ENCODE measurements at regions not wholly inside any gene's neighbourhood (a gene's known extent, or its start where the extent isn't known, plus 50 kb on each side); places are given as distances from the start of the nearest gene placed in this dataset.

DNA sequence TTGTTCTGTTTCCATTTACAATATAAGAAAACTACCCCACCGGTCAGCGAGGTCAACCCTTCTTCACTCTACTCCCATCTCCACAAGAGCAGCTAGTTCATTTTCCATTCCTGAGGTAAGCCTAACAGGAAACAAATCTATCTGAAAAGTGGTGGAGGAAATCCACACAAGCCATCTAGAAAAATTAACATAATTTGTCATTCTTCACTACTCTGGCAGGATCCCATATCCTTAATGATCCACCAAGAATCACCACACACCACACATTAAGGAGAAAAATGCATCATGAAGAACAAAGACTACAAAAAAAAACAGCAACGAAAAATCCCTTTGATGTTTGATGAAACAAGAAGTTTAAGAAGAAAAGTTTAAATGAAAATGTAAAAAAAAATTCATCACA is 1771.0 kb downstream of the EFNA5 start:
- no peak for TF ChIP-seq POLR2AphosphoS5 (IDR thresholded peaks at IDR 0.05)
- TF ChIP-seq, protein P1, sequence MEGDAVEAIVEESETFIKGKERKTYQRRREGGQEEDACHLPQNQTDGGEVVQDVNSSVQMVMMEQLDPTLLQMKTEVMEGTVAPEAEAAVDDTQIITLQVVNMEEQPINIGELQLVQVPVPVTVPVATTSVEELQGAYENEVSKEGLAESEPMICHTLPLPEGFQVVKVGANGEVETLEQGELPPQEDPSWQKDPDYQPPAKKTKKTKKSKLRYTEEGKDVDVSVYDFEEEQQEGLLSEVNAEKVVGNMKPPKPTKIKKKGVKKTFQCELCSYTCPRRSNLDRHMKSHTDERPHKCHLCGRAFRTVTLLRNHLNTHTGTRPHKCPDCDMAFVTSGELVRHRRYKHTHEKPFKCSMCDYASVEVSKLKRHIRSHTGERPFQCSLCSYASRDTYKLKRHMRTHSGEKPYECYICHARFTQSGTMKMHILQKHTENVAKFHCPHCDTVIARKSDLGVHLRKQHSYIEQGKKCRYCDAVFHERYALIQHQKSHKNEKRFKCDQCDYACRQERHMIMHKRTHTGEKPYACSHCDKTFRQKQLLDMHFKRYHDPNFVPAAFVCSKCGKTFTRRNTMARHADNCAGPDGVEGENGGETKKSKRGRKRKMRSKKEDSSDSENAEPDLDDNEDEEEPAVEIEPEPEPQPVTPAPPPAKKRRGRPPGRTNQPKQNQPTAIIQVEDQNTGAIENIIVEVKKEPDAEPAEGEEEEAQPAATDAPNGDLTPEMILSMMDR (IDR thresholded peaks at IDR 0.05) = no peak
- TF ChIP-seq POLR2A (IDR thresholded peaks at IDR 0.05) = no peak
- no peak for TF ChIP-seq EP300 (IDR thresholded peaks at IDR 0.05)

Data from sigmoid colon (tissue), 4 donors.